ENCODE measurements at regions not wholly inside any gene's neighbourhood (a gene's known extent, or its start where the extent isn't known, plus 50 kb on each side); places are given as distances from the start of the nearest gene placed in this dataset.
A peak's percentile ranks its signal among the peaks of the same experiment; 100 is the strongest.
"Not testable (repeated sequence)": the region's sequence is repeated elsewhere in the genome, so short reads cannot be mapped to it uniquely, and the experiment has no call there.

DNA sequence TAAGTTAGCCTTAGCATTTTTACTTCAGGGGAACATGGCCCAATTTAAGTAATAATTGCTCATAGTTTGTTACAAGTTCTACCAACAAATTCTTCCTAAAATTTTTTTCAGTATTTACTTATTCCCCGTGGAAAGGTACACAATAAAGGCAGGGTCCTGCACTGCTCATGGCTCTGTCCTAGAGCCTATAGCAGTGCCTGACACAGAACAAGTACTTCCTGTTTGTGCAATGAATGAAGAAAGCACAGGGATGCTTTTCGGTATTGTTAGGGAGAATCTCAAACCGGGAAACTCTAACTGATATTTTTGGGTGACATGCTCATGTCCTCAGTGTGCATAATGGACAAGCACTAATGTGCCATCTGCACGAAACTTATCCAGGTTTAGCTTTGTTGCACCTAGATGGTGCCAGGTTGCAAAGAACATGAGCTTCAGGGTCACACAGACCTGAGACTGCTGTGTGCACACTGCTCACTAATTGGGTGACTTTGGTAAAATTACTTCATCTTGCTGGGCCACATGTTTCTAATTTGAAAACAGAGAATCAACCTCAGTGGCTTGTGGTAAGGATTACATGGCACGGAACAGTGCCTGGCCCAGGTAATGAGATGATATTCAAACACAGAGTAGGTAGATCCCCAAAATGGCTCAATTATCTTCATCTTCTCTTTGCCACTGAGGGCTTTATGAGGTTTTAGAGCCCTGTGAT, 175.8 kb upstream of the NPY2R start:
- no peak for DNase-seq

DNA sequence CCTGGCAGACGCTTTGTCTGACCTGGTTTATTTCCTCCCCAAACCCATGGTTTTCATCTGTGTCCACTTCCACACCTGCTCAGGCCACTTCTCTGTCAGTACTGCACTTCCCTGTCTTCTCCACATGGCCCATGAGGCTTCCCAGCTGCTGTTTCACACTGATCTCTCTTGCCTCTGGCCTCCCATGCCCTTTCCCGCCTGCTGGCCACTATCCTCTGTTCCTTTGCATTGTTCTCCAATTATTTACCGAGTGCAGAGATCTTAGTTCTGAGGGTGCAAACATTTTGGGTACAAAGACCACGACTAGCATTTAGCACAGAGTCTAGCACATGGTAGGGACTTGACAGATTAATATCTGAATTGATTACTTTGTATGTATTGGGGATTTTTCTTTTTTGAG, 174.8 kb upstream of the NPY2R start:
- DNase-seq, result no peak

DNA sequence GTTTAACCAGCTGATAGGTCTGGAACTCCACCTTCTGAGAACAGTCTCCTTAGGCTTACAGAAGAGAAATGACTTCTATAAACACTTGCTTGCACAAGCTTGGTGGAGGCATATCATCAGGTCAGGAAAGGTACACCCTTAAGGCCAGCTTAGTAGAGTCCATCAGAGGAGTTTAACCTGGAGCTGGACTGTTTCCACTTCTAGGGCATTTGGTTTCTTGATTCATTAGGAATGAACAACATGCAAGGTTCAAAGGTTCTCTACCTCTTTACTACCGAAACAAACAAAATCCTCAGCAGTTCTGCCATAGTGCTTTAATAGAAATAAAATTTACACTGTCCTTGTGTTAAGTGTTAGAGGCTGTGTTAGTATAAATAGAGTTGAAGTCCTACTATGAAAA, 171.4 kb upstream of the NPY2R start:
- DNase-seq, result no peak

DNA sequence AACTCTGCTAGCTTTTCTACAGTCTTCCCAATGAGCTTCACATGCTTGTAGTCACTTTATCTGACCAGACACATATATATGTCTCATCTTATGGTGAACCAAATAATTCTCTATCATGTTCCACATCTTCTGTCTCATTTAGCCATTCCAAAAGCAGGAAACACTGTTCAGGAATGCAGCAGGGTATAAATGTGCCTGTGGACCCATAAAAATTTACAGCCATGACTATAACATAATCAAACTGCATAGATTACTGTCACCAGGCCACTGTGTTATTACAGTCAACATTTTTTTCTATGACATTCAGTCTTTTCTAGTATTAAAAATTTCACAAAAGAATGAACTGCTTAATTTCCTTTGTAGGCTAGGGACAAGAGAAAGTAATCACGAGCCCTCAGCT, 170.0 kb upstream of the NPY2R start:
- DNase-seq, result no peak

DNA sequence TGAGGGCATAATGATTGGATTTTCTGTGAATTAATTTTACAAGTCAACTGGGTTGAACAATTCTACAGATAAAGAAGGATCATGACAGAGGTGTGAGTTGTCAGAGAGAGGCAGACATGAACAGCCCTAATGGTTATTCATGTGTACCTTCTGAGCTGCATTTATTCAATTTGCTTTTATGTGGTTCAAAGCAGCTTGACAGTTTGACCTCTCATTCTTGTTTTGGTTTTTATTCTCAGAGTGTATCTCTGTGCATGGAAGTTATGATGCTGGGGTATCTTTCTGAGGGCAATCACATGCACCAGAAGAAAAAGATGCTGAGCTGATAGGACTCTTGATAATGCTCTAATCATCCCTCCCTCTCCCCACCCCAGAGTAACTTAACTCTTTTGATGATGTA, 169.3 kb upstream of the NPY2R start:
- DNase-seq, result no peak

DNA sequence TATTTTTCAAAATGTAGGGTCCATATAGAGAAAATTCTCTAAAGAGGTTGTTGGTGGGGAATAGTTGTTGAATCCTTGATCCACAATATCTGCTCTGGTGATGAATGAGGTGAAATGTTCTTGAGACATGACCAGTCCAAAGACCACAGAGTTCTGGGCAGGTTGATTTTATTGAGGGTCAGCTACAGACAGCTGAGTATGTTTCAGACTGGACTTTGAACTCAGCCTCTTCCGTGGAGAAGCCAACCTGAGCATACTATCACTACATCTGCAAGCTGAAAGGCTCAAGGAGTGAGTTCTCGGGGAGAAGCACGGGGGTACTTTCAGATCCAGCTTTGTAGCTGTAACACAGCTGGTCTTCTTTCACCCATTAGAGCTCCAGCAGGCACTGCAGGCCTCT, 168.4 kb upstream of the NPY2R start:
- DNase-seq, result no peak

DNA sequence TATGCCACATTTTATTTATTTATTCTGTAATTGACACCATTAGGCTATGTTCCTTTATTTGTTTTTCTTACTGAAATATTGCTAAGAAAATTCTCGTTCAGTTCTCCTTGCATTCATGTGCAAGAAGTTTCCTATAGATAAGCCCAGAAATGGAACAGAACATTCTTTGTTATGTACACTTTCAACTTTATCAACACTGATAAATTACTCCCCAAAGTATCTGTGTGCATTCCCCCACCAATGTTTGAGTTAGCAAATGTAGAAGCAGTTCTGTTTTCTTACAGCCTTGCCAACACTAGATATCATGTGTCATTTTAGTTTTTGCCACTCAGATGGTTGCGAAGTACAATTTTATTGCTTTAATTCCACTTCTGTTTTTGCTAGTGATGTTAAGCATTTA, 166.4 kb upstream of the NPY2R start:
- no peak for DNase-seq

DNA sequence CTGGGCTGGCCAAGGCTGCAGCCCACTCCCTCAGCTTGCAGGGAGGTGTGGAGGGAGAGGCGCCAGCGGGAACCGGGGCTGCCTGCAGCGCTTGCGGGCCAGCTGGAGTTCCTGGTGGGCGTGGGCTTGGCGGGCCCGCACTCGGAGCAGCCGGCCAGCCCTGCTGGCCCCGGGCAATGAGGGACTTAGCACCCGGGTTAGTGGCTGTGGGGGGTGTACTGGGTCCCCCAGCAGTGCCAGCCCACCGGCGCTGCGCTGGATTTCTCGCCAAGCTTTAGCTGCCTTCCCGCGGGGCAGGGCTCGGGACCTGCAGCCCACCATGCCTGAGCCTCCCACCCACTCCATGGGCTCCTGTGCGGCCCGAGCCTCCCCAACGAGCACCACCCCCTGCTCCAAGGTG, 164.2 kb upstream of the NPY2R start:
- DNase-seq, result not testable (repeated sequence)

DNA sequence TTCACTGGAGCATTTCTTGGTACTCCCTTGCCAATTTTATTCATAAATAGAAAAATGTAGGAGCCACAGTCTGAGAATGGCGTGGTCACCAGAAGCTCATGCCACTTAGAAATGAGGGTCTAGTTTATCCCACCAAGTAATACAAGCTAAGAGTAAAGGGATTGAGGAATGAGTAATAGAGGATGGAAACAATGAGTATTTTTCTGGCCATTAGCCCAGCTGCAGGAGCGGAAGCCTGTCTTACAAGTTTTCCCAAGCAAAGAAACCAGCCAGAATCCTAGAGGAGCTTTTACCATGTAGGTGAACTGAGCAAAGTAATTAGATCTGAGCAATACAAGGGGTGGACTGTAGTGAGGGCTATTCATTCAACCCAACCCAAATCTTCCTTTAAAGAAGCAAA, 160.7 kb upstream of the NPY2R start:
- DNase-seq, result no peak

DNA sequence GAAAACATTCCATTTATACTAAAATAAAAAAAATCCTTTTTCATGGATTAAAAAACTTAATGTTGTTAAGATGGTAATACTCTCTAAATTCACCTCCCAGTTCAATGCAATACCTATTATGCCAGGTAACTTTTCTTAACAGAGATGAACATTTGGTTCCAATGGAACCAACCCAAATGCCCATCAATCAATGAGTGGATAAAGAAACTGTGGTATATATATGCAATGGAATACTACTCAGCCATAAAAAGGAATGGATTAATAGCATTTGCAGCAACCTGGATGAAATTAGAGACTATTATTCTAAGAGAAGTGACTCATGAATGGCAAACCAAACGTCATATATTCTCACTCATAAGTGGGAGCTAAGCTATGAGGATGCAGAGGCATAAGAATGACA, 154.4 kb upstream of the NPY2R start:
- DNase-seq, result not testable (repeated sequence)

DNA sequence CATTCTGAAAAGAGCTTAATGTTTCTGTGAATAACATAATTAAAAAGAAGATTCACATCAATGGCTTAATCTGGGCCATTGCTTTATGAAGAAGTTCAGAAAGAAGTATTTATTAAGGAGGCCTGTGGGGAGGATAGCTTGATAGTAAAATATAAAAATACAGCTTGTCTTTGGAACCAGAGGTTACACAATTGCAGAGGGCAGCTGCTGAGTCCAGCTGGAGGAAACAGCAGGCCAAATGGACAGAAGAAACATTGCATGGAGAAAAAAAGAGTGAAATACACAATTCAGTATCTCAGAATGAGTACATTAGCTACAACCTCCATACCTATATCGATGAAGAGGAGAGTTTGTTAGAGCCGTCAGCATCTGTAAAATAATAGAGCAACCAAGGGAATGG, 148.0 kb upstream of the NPY2R start:
- DNase-seq, result no peak

DNA sequence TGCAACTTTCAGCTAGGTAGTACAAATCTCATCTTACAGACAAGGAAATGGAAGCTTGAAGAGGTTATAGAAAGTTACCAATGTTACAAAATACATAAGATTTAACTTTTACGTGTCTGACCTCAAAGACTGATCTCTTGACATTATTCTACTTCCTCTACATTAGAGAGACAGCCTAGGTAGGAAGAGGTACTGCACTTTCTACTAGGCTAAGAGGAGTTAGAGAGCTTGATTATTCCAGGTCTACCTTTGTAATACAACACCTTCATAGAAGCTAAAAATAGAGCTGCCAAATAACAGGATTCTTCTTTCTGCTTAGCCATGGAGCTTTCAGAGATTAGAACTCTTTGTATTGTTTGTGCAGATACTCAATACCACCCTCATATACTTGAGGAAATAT, 147.6 kb upstream of the NPY2R start:
- DNase-seq, result no peak

DNA sequence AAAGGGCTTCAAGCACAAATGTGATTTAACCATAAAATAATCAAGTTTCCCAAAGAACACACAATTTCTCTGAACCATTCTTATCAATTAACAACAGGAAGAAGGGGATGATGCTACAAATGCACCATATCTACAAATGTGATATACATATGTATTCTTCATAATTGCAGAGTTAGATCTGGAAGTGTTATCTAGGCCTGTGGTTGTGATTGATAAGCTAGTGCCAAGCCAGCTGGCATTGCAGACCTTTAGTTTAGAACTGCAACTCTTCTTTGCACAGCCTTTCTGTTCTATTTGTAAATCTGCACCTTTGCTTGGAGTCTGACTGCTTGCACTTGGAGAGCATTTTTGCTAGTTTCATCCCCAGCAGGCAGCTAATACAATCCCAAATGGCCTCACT, 145.5 kb upstream of the NPY2R start:
- DNase-seq, result no peak

DNA sequence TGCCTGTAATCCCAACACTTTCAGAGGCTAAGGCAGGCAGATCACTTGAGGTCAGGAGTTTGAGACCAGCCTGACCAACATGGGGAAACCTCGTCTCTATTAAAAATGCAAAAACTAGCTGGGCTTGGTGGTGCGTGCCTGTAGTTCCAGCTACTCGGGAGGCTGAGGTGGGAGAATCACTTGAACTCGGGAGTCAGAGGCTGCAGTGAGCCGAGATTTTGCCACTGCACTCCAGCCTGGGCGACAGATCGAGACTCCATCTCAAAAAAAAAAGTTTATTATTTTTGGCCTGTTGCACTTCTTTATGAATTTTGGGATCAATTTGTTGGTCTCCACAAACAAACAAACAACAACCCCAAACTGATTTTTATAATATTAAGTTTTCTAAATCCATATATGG, 143.5 kb upstream of the NPY2R start:
- DNase-seq, result not testable (repeated sequence)

DNA sequence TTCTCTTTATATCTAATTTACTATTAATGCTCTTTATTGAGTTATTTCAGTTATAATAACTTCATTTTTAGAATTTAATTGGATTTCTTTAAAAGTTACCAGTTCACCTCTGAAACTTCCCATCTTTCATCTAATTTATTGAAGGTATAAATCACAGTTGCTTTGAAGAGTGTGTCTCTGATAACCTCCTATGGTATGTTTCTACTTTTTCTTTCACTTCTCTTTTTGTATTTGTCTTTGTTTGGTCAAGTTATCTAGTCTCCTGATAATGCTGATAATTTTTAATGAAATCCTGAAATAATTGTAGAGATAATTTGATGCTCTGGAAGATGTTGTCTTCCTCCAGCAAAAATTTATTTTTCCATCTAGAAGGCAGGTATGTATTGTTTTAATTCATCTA, 141.6 kb upstream of the NPY2R start:
- no peak for DNase-seq

DNA sequence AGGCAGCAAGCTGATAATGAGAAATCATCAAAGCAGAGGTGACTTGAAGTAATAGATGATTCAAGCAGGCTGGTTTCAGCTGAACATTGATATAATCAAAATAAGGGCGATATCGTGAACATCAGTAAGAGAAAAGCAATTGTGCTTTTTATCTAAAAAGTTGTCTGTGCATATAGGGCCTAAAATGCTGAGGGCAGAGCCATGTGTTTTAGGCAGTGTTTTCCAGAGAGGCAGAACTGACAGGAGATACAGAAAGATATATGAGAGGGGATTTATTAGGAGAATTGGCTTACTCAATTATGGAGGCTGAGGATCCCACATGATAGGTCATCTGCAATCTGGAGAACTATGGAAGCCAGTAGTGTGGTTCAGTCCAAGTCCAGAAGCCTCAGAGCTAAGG, 136.5 kb upstream of the NPY2R start:
- no peak for DNase-seq

DNA sequence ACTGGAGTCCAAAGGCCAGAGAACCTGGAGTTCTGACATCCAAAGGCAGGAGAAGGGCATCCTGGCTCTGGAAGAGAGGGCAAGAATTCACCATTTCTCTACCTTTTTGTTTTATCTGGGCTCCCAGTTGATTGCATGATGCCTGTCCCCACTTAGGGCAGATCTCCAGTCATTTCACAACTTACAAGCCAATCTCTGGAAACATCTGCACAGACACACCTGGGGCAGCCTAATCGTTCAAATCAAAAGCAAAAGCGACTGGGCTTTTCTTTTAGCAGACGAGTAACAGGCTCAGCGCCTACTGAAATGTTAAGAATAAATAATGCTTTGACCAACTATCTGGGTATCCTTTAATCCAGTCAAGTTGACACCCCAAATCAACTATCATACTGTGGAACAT, 136.0 kb upstream of the NPY2R start:
- no peak for DNase-seq

DNA sequence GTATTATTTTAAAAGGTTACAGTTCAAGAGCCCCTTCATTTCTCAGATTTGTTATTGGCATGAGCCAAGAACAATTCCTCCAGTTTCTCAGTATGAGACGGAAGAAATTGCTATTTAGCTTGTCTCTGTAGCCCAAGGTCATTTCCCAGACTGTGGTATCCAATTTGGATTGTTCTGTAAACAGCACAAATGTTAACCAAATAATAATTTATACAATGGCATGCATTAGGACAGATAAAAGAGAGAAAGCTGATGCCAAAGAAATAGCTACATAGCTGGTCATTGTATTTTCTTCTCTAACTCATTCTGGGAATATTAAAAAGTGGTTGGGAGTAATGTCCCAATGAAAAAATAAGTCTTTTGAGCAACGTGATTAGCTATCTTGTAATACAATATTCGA, 134.6 kb upstream of the NPY2R start:
- no peak for DNase-seq

DNA sequence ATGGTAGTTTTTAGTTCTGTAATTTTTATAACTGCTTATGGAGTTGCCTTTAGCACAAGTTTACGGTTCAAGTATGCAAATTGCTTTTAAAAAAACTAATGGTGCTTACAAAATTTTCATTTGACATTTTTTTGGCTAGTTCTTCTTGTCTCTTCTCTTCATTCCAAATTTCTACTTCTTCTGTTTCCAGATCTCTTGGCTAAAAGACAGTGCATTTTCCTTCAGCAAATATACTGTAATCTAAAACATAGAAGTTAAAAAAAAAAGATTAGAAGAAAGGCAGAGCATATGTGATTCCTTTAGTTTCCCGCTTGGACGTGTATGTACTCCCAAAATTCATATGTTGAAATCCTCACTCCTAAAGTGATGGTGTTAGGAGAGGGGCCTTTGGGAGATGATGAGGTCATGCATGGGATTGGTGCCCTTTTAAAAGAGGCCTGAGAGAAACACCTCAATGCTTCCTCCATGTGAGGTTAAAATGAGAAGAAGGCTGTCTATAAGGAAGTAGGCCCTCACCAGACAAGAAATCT, 132.1 kb upstream of the NPY2R start:
- no peak for DNase-seq

DNA sequence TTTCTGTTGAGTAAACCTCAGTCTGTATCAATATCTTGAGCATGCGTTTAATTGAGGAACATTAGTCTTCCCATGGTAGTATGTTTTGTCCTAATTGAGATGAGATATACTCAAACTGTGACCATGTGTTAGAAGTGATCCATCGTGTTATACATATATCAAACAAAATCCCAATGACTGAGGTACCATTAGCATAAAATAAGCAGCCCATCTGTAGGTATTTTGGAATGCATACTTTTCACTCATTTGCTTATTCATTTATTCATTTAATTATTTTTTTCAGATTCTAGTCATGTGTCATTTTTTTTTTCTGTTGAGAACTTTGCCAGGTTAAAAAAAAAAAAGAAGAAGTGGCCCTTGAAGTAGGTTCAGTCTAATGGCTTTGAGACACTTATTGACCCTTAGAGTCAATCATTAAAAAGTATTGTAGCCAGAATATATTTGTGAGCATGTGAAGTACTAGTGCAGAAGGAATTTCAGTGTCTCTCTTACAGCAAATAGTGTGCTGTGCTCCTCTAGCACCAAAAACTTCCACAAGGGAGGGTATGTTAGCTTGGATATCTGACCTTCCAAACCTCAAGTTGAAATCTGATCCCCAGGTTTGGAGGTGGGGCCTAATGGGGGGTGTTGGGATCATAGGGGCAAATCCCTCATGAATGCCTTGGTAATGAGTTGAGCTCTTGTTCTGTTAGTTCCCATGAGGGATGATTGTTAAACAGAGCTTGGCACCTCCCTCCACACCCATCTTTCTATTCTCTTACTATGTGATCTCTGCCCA, 130.8 kb upstream of the NPY2R start:
- DNase-seq, result no peak

DNA sequence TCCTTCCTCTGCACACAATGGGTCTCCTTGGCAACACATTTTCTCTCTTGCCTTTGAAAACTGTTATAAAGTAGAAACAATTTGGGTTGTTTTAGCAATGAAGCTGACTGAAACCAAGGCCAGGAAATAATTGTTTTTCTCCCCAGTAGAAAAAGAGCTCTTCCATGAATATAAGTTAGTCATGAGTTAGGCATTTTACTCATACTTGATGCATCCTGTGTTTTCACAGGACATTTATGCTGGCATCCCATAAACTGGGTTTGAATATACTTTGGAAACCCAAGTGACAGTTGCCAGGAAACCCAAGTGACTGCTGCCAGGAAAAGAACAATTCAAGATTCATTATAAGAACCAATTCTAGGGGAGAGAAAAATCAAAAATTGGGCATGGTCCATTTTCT, 128.6 kb upstream of the NPY2R start:
- peak in 1 of 2 donors; percentile 4 for DNase-seq

DNA sequence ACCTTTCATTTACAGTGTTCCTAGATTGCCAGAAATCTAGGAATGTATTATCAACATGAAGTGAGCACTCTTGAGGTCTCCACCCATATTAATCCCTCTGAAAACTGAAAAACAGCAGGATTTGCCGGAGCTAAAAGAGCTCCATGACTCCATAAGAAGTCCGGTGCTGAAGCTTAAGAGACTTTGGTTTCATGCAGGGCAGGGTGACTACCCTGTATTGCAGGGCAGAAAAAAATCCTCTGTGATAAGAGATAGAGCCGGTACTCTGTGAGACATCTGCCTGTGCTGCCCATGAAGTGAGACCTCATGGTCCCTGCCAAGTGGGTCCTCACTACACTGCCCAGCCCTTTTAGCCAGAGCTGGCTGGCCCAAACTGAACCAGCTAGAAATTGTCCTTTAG, 127.2 kb upstream of the NPY2R start:
- DNase-seq, result no peak

DNA sequence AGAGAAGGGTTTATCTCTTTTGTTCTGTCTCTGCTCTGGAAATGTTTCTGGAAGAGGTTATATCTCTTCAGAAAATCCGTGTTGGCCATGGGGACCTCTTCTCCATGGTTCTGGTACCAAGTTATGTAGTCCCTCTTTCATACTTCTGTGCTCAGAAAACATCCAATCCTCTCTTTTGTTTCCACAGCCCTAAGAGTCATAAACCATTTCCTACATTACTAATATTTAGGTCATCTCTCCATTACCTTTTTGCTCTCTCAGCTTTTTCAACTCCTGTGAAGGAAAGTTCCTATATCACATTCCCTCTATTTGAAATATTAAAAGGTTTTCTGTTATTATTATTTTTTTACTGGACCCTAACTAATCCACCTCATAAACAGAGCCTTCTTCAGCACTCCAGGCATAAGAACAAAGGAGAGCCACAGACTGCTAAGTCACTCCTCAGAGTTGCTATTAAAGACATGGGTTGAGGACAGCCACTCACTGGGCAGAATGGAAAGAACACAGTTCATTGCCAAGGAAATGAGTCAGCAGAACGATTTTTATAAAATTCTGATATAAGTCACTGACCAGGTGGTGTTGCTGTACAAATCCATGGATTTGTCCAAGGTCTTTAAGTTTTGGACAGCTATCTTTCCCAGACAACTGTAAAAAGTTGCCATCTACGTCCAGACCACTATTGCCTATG, 122.4 kb upstream of the NPY2R start:
- DNase-seq, result no peak

Data from hippocampal formation (tissue), 2 donors.